DND-41 (cell line): ENCODE measurements at regions not wholly inside any gene's neighbourhood (a gene's known extent, or its start where the extent isn't known, plus 50 kb on each side); places are given as distances from the start of the nearest gene placed in this dataset.

Experiments
- ATAC-seq: fragments of 200-7000 bp; cut with Tn5 transposase; 3 replicates; pipeline ENCODE4 v1.9.1; 2021; ENCODE audit warnings: low read depth; ENCODE audit not compliant: insufficient read depth
- DNase-seq: peaks from one replicate; pipeline ENCODE4 v3.0.0-alpha.2; 2020
- H2AFZ ChIP-seq: 2 replicates; pipeline ENCODE4 v1.6.0; 2012; ENCODE audit warnings: low read depth, low read length
- H3K27ac ChIP-seq: 2 replicates; pipeline ENCODE4 v1.5.1; 2012; ENCODE audit warnings: low read length, inconsistent platforms
- H3K27me3 ChIP-seq: fragments of 200-600 bp; sonication (generic); 2 replicates; pipeline ENCODE4 v1.6.0; 2012; ENCODE audit warnings: low read length, mild to moderate bottlenecking, inconsistent platforms; ENCODE audit not compliant: insufficient read depth, poor library complexity
- H3K36me3 ChIP-seq: 2 replicates; pipeline ENCODE4 v1.5.1; 2012; ENCODE audit warnings: low read length, inconsistent platforms; ENCODE audit not compliant: insufficient read depth
- H3K4me1 ChIP-seq: 2 replicates; pipeline ENCODE4 v1.5.1; 2012; ENCODE audit warnings: mild to moderate bottlenecking, low read length; ENCODE audit not compliant: insufficient read depth
- H3K4me2 ChIP-seq: 2 replicates; pipeline ENCODE4 v1.6.0; 2012; ENCODE audit warnings: mild to moderate bottlenecking, moderate library complexity, low read length, inconsistent platforms; ENCODE audit not compliant: insufficient read depth
- H3K4me3 ChIP-seq, 2 experiments: fragments of 200-600 bp in 1 of 2; shearing (Covaris generic) in 1 of 2; 2 replicates each; pipeline ENCODE4 v1.5.1; 2012 to 2016; ENCODE audit warnings: inconsistent platforms in 2 of 2, low read length in 2 of 2, mild to moderate bottlenecking in 2 of 2, low read depth in 1 of 2, moderate library complexity in 1 of 2
- H3K79me2 ChIP-seq: 2 replicates; pipeline ENCODE4 v1.6.0; 2012; ENCODE audit warnings: low read length, inconsistent platforms; ENCODE audit not compliant: insufficient read depth
- H3K9ac ChIP-seq: 2 replicates; pipeline ENCODE4 v1.6.0; 2012; ENCODE audit warnings: low read depth, mild to moderate bottlenecking, inconsistent platforms, low read length, moderate library complexity
- H3K9me3 ChIP-seq: 2 replicates; pipeline ENCODE4 v1.5.1; 2012; ENCODE audit warnings: low read length, moderate library complexity, mild to moderate bottlenecking, inconsistent platforms; ENCODE audit not compliant: insufficient read depth, severe bottlenecking
- H4K20me1 ChIP-seq: 2 replicates; pipeline ENCODE4 v1.6.0; 2012; ENCODE audit warnings: low read length; ENCODE audit not compliant: insufficient read depth
- EZH2 ChIP-seq: IDR thresholded peaks from 3 replicates; pipeline ENCODE4 v1.6.1; 2012; ENCODE audit warnings: borderline replicate concordance, low read depth, mild to moderate bottlenecking, moderate library complexity, low read length, inconsistent platforms; ENCODE audit not compliant: severe bottlenecking
- TF ChIP-seq, protein P1 (sequence below): IDR thresholded peaks from 2 replicates; pipeline ENCODE4 v1.5.1; 2012; ENCODE audit warnings: borderline replicate concordance, low read length, moderate library complexity, mild to moderate bottlenecking; ENCODE audit not compliant: poor library complexity, severe bottlenecking; ENCODE audit errors: extremely low read depth

GRCh38 chr12:13924286-13924685, 57.1 kb downstream of the GRIN2B start:
- H2AFZ ChIP-seq = no peak overlapping the region
- TF ChIP-seq, protein P1, sequence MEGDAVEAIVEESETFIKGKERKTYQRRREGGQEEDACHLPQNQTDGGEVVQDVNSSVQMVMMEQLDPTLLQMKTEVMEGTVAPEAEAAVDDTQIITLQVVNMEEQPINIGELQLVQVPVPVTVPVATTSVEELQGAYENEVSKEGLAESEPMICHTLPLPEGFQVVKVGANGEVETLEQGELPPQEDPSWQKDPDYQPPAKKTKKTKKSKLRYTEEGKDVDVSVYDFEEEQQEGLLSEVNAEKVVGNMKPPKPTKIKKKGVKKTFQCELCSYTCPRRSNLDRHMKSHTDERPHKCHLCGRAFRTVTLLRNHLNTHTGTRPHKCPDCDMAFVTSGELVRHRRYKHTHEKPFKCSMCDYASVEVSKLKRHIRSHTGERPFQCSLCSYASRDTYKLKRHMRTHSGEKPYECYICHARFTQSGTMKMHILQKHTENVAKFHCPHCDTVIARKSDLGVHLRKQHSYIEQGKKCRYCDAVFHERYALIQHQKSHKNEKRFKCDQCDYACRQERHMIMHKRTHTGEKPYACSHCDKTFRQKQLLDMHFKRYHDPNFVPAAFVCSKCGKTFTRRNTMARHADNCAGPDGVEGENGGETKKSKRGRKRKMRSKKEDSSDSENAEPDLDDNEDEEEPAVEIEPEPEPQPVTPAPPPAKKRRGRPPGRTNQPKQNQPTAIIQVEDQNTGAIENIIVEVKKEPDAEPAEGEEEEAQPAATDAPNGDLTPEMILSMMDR = no peak
- TF ChIP-seq EZH2 = no peak

DNA sequence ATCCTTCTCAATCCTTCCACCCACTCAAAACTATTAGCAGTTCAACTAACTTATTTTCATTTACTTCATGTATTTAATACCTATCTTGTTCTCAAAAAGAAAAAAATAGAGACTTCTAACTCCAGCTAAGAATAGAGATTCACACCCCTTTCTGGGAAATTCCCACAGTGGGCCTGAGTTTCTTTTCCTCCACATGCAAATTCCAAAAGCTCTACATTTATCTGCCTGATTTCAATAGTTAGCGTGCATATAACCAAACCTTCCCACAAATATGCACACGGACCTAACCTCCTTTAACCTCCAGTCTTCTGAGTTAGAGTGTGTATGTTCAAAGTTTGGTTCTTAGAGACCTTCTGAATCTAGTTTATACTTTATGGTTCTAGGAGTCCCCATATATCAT, 62.5 kb downstream of the GRIN2B start:
- Histone ChIP-seq H4K20me1 (no peaks in the 10 kb centered on the region), H3K79me2 (no peaks in the 10 kb centered on the region), H3K36me3 (no peaks in the 10 kb centered on the region), H3K4me2 (no peak overlapping the region), H3K4me1 (no peaks in the 10 kb centered on the region), H3K27ac (no peak overlapping the region), H3K9me3 (no peaks in the 10 kb centered on the region), H2AFZ (no peak overlapping the region), H3K27me3 (peaks cover 2% of the 10 kb centered on the region), H3K4me3 (no peak overlapping the region), H3K9ac (no peak overlapping the region)
- DNase-seq = no peak
- no peak for TF ChIP-seq EZH2
- TF ChIP-seq, protein P1 = no peak
- no peak for ATAC-seq

More at GRCh38 chr12:13924286-13924685, 57.1 kb downstream of the GRIN2B start:
- DNase-seq = no peak
- no peak overlapping the region for H3K9ac ChIP-seq
- no peak overlapping the region for H3K27ac ChIP-seq
- H3K36me3 ChIP-seq = no peaks in the 10 kb centered on the region
- H3K79me2 ChIP-seq = no peaks in the 10 kb centered on the region
- no peaks in the 10 kb centered on the region for H3K4me1 ChIP-seq
- no peak overlapping the region for H3K4me3 ChIP-seq
- no peaks in the 10 kb centered on the region for H3K27me3 ChIP-seq
- H3K4me2 ChIP-seq = no peak overlapping the region
- no peaks in the 10 kb centered on the region for H3K9me3 ChIP-seq
- no peak for ATAC-seq
- H4K20me1 ChIP-seq = no peaks in the 10 kb centered on the region

DNA sequence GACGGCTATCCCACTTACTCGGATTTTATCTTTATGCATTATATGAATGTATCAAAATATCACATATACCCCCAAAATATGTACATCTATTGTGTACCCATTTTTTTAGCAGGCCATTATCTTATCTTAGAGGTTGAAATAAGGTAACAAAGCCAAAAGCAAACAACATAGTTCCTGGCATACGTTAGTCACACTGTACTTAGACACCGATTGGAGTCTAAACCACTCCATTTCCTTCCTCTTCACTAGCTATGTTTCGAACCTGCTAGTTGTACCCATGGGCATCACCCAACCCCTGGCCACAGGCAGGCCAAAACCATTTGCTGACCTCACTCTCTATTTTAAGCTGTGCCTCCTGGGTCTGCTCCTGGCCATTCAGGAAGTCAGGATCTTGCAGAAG, 66.3 kb downstream of the GRIN2B start:
- no peaks in the 10 kb centered on the region for H3K4me1 ChIP-seq
- H3K36me3 ChIP-seq = no peaks in the 10 kb centered on the region
- H3K4me3 ChIP-seq = no peak overlapping the region
- no peak overlapping the region for H3K27ac ChIP-seq
- TF ChIP-seq EZH2 = no peak
- TF ChIP-seq, protein P1 = no peak
- H3K79me2 ChIP-seq = no peaks in the 10 kb centered on the region
- H3K27me3 ChIP-seq = peaks cover 5% of the 10 kb centered on the region
- ATAC-seq (no peak), DNase-seq (no peak)
- H3K9me3 ChIP-seq = no peaks in the 10 kb centered on the region
- H3K9ac ChIP-seq = no peak overlapping the region
- H4K20me1 ChIP-seq = no peaks in the 10 kb centered on the region
- H3K4me2 ChIP-seq = no peak overlapping the region
- H2AFZ ChIP-seq = no peak overlapping the region

- TF ChIP-seq, protein P1 = no peak
- TF ChIP-seq EZH2 = no peak
- ATAC-seq = no peak
- no peak overlapping the region for H3K9ac ChIP-seq
Measured at GRCh38 chr12:13913371-13913770, 68.0 kb downstream of the GRIN2B start.

More at GRCh38 chr12:13913371-13913770, 68.0 kb downstream of the GRIN2B start:
- no peak overlapping the region for H2AFZ ChIP-seq
- DNase-seq = no peak
- no peaks in the 10 kb centered on the region for H3K79me2 ChIP-seq
- H3K36me3 ChIP-seq = no peaks in the 10 kb centered on the region
- H3K9me3 ChIP-seq = no peaks in the 10 kb centered on the region
- peaks cover 2% of the 10 kb centered on the region for H3K27me3 ChIP-seq
- no peak overlapping the region for H3K27ac ChIP-seq
- no peaks in the 10 kb centered on the region for H3K4me1 ChIP-seq
- no peak overlapping the region for H3K4me2 ChIP-seq
- H4K20me1 ChIP-seq = no peaks in the 10 kb centered on the region
- H3K4me3 ChIP-seq = no peak overlapping the region
